IPS-20b (cell line): ENCODE measurements at regions not wholly inside any gene's neighbourhood (a gene's known extent, or its start where the extent isn't known, plus 50 kb on each side); places are given as distances from the start of the nearest gene placed in this dataset.
"Not testable (repeated sequence)": the region's sequence is repeated elsewhere in the genome, so short reads cannot be mapped to it uniquely, and the experiment has no call there.

Experiments
- H3K27ac ChIP-seq: one replicate; pipeline ENCODE4 v1.5.1; 2013; ENCODE audit warnings: low read length
- H3K27me3 ChIP-seq: 2 replicates; pipeline ENCODE4 v1.6.1; 2013; ENCODE audit warnings: mild to moderate bottlenecking, low read length, inconsistent platforms; ENCODE audit not compliant: insufficient read depth
- H3K36me3 ChIP-seq: 2 replicates; pipeline ENCODE4 v1.6.1; 2013; ENCODE audit warnings: low read depth, mild to moderate bottlenecking, inconsistent platforms, low read length, moderate library complexity; ENCODE audit not compliant: insufficient read depth
- H3K4me1 ChIP-seq: 2 replicates; pipeline ENCODE4 v1.6.1; 2013; ENCODE audit warnings: mild to moderate bottlenecking, control low read depth, inconsistent platforms, low read length, moderate library complexity; ENCODE audit not compliant: insufficient read depth
- H3K4me3 ChIP-seq: 2 replicates; pipeline ENCODE4 v1.5.1; 2013; ENCODE audit warnings: mild to moderate bottlenecking, low read length, inconsistent platforms
- H3K9ac ChIP-seq: 2 replicates; pipeline ENCODE4 v1.6.1; 2013; ENCODE audit warnings: low read depth, mild to moderate bottlenecking, inconsistent platforms, low read length, moderate library complexity
- H3K9me3 ChIP-seq: 2 replicates; pipeline ENCODE4 v1.6.1; 2013; ENCODE audit warnings: mild to moderate bottlenecking, low read depth, low read length, inconsistent platforms; ENCODE audit not compliant: insufficient read depth

DNA sequence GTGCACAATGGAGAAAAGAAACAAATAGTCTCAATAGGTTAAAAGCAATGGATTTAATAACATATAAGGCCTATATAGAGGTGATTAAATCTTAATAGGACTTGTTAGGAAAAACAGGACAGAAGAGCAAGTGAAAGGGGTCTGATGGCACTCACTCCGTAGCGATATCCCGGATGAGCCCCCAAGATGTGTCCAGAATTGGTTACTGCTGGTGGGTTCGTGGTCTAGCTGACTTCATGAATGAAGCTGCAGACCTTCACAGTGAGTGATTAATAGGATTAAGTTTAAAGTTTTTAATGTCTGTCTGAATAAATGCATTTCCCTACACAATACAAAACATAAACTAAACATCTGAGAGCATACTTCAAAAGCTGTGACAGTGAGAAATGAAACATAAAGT lies 110.4 kb upstream of the FAM174A start:
- Histone ChIP-seq H3K9me3 (peaks cover 16% of the 10 kb centered on the region; the same call in 1 of the 2 replicates), H3K36me3 (no peaks in the 10 kb centered on the region), H3K27me3 (no peaks in the 10 kb centered on the region), H3K27ac (no peak overlapping the region), H3K9ac (no peak overlapping the region), H3K4me1 (no peaks in the 10 kb centered on the region), H3K4me3 (no peak overlapping the region)

DNA sequence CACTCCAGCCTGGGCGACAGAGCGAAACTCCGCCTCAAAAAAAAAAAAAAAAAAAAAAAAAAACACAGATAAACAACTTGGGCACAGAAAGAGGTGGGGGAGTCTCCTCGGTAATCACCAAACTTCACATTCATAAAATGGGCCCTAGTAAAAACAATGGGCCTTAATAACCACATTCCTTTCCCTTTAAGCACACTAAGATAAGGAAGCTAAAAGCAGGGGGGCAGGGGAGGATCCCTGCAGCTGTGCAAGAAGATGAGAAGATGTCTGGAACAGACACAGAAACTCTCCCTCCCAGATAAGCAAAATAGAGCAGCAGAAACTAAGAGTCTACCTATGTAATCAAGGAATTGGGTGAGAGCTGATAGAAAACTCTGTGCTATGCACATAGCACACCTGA lies 111.2 kb upstream of the FAM174A start:
- no peak overlapping the region for H3K4me3 ChIP-seq
- no peak overlapping the region for H3K9ac ChIP-seq
- H3K27me3 ChIP-seq = no peaks in the 10 kb centered on the region
- no peaks in the 10 kb centered on the region for H3K36me3 ChIP-seq
- H3K9me3 ChIP-seq = peaks cover 16% of the 10 kb centered on the region; the same call in 1 of the 2 replicates
- H3K27ac ChIP-seq = no peak overlapping the region
- no peaks in the 10 kb centered on the region for H3K4me1 ChIP-seq

DNA sequence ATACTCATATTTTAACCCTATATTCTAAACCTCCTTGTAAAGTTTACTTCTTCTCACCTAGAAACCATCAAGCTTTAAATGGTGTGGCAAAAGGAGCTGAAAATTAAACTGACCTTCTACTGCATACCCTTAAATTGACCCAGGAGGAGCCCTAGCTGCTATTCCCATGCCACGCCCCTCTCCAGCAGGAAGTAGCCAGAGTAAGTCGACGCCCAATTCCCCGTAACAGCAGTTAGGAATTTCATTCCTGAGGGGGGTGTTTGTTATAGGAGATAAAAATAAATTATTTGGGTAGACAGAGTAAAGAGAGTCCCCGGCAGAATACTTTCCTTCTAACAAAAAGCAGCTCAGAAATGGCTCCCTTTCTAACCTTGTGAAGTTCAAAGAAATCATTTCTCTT lies 111.8 kb upstream of the FAM174A start:
- H3K27me3 ChIP-seq = no peaks in the 10 kb centered on the region
- H3K9ac ChIP-seq = no peak overlapping the region
- H3K9me3 ChIP-seq = peaks cover 16% of the 10 kb centered on the region; the same call in 1 of the 2 replicates
- H3K4me1 ChIP-seq = no peaks in the 10 kb centered on the region
- no peak overlapping the region for H3K4me3 ChIP-seq
- no peaks in the 10 kb centered on the region for H3K36me3 ChIP-seq
- H3K27ac ChIP-seq = no peak overlapping the region

DNA sequence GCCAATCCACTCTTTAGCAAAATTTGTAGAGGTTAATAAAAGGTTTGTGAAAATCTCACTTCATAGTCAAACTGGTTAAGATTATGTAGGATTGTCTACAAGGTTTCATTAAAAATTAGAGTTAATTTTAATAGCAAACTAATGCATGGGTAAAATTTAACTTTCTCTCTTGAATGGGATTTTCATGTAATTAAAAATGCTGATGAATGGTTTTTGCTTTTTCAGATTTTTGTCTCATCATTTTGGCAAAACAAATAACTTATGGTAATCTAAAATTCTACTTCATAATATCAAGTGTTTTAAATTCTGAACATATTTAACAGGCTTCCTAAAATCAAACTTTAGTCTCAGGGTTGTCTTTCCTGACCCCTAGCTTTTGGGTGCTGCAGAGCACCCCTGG lies 113.8 kb upstream of the FAM174A start:
- Histone ChIP-seq H3K4me3 (no peak overlapping the region), H3K27me3 (no peaks in the 10 kb centered on the region), H3K27ac (no peak overlapping the region), H3K9me3 (peaks cover 16% of the 10 kb centered on the region; the same call in 1 of the 2 replicates), H3K9ac (no peak overlapping the region), H3K4me1 (no peaks in the 10 kb centered on the region), H3K36me3 (no peaks in the 10 kb centered on the region)

DNA sequence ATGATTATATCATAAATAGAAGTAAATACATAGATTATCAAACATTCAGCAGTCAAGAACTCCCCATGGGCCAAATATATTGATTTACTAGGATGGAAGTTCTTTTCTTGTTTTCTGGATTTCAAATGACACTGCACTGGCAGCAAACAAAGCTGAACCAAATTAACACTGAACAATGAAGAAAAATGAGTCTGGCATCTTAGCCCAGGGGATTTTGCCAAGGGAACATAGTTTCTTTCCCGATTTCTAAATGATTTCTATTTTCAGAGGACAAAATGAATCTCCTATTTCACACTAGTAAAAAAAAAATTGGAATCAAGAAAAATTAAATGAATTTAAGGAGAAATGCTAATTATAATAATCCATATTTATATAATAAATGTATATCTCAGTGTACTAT lies 116.9 kb upstream of the FAM174A start:
- no peaks in the 10 kb centered on the region for H3K27me3 ChIP-seq
- no peaks in the 10 kb centered on the region for H3K9me3 ChIP-seq
- no peak overlapping the region for H3K9ac ChIP-seq
- no peaks in the 10 kb centered on the region for H3K4me1 ChIP-seq
- no peak overlapping the region for H3K4me3 ChIP-seq
- H3K27ac ChIP-seq = no peak overlapping the region
- H3K36me3 ChIP-seq = no peaks in the 10 kb centered on the region

DNA sequence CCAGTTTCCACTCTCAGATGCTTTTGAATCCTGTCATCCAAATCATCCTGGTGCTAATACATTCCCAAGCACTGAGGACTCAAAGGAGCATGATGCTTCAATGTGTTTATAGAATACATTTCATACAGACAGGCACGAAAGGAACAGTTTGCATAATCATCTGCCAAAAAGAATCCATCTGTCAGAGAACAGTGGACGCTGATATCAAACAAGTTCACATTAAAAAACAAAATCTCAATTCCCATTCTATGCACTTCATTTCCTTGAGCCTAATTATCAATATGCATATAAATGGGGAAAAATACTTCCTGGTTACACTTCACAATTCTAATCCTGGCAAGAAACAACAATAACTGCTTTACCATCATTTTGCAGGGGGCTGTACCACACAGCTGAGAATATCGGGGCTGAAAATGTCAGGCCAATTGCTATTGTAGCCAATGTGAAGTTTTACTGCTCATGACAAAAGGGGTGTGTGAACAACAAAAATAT lies 125.5 kb upstream of the FAM174A start:
- Histone ChIP-seq H3K9ac (no peak overlapping the region), H3K4me1 (no peaks in the 10 kb centered on the region)

DNA sequence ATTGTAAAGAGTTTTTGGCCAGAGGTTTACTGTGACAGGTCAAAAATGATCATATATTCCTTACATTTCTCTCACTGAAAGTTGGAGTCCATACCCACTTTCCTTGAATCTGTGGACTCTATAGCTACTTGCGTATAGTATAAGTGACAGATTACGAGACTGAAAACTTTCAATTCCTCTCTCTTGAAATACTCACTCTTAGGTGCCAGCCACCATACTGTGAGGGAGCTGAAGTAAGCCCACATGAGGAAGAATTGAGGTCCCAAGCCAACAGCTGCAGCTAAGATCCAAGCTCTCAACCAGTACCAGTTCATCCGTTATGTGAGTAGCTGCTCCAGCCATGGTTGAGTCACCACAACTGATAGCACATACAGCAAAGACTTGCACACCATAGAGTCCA lies 128.1 kb upstream of the FAM174A start:
- no peaks in the 10 kb centered on the region for H3K4me1 ChIP-seq
- no peak overlapping the region for H3K4me3 ChIP-seq
- no peak overlapping the region for H3K9ac ChIP-seq
- no peaks in the 10 kb centered on the region for H3K27me3 ChIP-seq
- H3K27ac ChIP-seq = no peak overlapping the region
- H3K9me3 ChIP-seq = no peaks in the 10 kb centered on the region
- H3K36me3 ChIP-seq = no peaks in the 10 kb centered on the region

More for the DNA sequence above, 125.5 kb upstream of the FAM174A start:
- Histone ChIP-seq H3K9me3 (no peaks in the 10 kb centered on the region), H3K4me3 (no peak overlapping the region), H3K27ac (no peak overlapping the region), H3K27me3 (no peaks in the 10 kb centered on the region), H3K36me3 (no peaks in the 10 kb centered on the region)

DNA sequence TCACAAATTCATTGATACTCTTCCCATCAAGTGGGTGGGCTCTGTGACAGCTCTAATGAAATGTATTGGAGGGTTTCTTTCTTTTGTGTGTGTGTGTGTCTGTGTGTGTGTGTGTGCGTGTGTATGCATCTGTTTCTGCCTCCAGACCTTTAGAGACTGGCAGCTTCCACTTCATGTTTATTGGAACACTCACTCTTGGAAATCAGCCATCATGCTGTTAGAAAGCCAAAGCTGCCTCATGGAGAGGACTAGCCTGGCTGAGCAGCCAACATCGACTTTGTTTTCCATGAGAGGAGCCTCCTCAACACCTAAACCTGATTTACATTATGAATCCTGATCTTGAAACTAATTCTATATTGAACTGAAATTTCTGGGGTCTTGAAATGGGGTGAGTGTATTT lies 128.5 kb upstream of the FAM174A start:
- Histone ChIP-seq H3K27me3 (no peaks in the 10 kb centered on the region), H3K4me3 (no peak overlapping the region), H3K9me3 (no peaks in the 10 kb centered on the region), H3K36me3 (no peaks in the 10 kb centered on the region), H3K27ac (no peak overlapping the region), H3K4me1 (no peaks in the 10 kb centered on the region), H3K9ac (no peak overlapping the region)

DNA sequence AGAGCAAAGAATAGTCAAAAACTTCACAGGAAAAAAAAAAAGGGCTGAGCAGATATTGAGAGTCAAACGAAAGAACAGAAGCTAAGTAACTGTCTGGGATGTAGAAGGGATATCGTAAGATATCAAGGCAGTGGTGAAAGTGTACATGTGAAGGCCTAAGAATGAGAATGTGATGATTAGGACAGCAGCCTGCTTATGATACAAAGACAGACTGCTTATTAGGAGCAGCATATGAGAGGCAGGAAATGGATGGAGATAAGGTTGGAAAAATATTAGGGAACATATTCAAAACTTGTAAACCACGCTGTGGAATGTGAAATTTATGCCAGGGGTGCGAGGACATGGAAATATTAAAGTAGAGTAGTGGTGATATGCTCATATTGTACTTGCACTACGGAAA lies 133.1 kb upstream of the FAM174A start:
- no peaks in the 10 kb centered on the region for H3K4me1 ChIP-seq
- H3K27ac ChIP-seq = no peak overlapping the region
- no peaks in the 10 kb centered on the region for H3K9me3 ChIP-seq
- H3K4me3 ChIP-seq = no peak overlapping the region
- no peaks in the 10 kb centered on the region for H3K27me3 ChIP-seq
- no peak overlapping the region for H3K9ac ChIP-seq
- H3K36me3 ChIP-seq = no peaks in the 10 kb centered on the region

DNA sequence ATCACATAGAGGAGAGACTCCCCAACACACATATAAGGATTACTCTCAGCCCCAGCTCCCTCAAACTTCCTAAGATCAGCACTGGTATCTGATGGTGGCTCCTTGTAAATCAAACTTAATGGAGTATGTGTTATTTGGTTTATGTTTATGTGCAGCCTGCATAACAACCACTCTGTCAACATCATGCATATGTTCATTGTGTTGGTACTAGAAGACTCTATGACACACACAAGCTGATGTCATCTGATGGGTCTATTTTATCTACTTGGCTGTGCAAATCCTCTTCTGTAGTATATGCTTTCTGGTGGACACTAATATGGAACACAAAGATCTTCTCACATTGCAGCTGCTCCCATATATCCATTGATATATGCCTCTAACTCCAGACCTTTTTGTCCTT lies 134.0 kb upstream of the FAM174A start:
- Histone ChIP-seq H3K9ac (no peak overlapping the region), H3K27me3 (no peaks in the 10 kb centered on the region), H3K4me3 (no peak overlapping the region), H3K4me1 (no peaks in the 10 kb centered on the region), H3K27ac (no peak overlapping the region), H3K9me3 (no peaks in the 10 kb centered on the region), H3K36me3 (no peaks in the 10 kb centered on the region)

DNA sequence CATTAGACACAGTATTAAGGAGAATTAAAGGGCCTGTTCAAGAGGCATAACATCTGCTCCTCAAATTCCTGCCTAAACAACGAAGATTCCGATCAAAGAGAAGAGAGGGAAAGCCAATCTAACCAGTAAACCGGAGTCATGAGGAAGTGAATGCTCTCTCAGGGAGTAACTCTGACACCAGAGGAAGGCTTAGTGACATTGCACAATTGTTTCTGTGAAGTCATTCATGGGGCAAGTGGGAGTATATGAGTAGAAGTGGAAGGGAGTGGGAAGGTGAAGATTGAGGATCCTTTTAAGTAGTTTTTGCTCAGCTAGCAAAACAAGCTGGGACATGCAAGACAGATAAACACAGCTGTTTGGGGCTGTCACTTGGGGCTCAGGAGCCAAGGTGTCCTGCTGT lies 136.4 kb upstream of the FAM174A start:
- not testable (repeated sequence) for H3K27ac ChIP-seq, H3K4me3 ChIP-seq, H3K4me1 ChIP-seq, H3K36me3 ChIP-seq, H3K9me3 ChIP-seq, H3K9ac ChIP-seq, H3K27me3 ChIP-seq

DNA sequence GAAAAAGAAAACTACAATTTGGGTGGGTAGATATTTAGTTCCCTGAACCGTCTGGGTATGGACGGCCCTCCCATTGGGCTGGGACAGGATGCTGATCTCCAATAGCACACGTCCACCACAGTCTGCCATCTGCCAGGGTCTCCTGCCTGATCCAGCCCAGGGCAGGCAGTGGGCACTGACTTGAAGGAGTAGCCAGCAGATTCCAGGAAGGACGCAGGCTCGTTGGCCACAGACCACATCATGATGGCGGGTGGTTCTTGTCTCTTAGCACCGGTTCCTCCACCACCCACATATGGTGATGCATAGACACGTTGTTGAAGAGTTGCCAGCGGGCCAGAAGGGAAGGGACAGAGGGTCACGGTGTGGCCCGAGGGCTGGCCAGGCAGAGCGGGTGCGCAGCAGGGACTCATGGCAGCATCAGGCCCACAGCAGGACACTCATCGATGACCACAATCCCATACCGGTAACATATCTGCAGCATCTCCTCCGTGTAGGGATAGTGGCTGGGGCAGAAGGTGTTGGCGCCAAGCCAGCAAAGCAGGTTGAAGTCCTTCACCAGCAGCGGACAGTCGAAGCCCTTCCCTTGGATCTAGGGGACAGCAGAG lies 155.8 kb upstream of the FAM174A start:
- H3K27me3 ChIP-seq, H3K9me3 ChIP-seq, H3K4me3 ChIP-seq, H3K27ac ChIP-seq, H3K9ac ChIP-seq, H3K4me1 ChIP-seq, H3K36me3 ChIP-seq: not testable (repeated sequence)
